K562 (cell line): ENCODE measurements at regions not wholly inside any gene's neighbourhood (a gene's known extent, or its start where the extent isn't known, plus 50 kb on each side); places are given as distances from the start of the nearest gene placed in this dataset.

Experiments
- ATAC-seq: fragments of 200-7000 bp; cut with Tn5 transposase; 3 replicates; pipeline ENCODE4 v1.9.1; 2020; ENCODE audit warnings: moderate library complexity
- BruUV-seq: library from RNA; stranded (reverse); fragments of 400-500 nt; replicated peaks from 2 replicates; lab custom pipeline; 2021; lab: Mats Ljungman, UMichigan
- CTCF ChIA-PET: fragments of 300-600 bp; formaldehyde crosslinking; extraction: SDS; loops from one replicate; lab custom pipeline; 2021; ENCODE audit warnings: low intra/inter-chr PET ratio; lab: Yijun Ruan, JAX
- POLR2A ChIA-PET: fragments of 300-600, 350-650 bp; sonication (Branson Sonifier 250); formaldehyde crosslinking; extraction: SDS; loops from one replicate; lab custom pipeline; 2021; ENCODE audit warnings: antibody characterized with exemption, inconsistent platforms; lab: Yijun Ruan, JAX
- DNase-seq, 4 experiments: peaks; one replicate each; pipeline versions ENCODE4 v3.0.0 to v3.0.0-alpha.2; 2011 to 2018; ENCODE audit warnings: low spot score in 3 of 4, mixed read lengths in 3 of 4; ENCODE audit errors: extremely low read depth in 1 of 4
- FAIRE-seq: peaks from 2 replicates; lab custom pipeline; 2011; peaks lifted over from hg19 to GRCh38; lab: Jason Lieb, UNC
- H2AFZ ChIP-seq: 2 replicates; pipeline ENCODE4 v1.6.0; 2011; ENCODE audit warnings: low read depth, low read length, control low read depth, inconsistent platforms
- H3K27ac ChIP-seq: fragments of 200-600 bp; 3 replicates; pipeline ENCODE4 v1.8.0; 2011; ENCODE audit warnings: low read depth, mild to moderate bottlenecking, control low read depth, inconsistent platforms, low read length, moderate library complexity, mixed read lengths; ENCODE audit errors: extremely low read depth
- H3K27me3 ChIP-seq, 2 experiments: fragments of 300-600 bp in 1 of 2; 2 replicates in 1 of 2; 3 replicates in 1 of 2; pipeline versions ENCODE4 v1.6.0 to v1.8.0; 2011; ENCODE audit warnings: inconsistent platforms in 2 of 2, low read length in 2 of 2, mild to moderate bottlenecking in 1 of 2, mixed read lengths in 1 of 2, moderate library complexity in 1 of 2; ENCODE audit not compliant: control insufficient read depth in 2 of 2, insufficient read depth in 2 of 2
- H3K36me3 ChIP-seq: fragments of 300-600 bp; 3 replicates; pipeline ENCODE4 v1.8.0; 2011; ENCODE audit warnings: mild to moderate bottlenecking, low read length, inconsistent platforms; ENCODE audit not compliant: control insufficient read depth, insufficient read depth
- H3K4me1 ChIP-seq, 2 experiments: fragments of 200-600 bp in 1 of 2; replicated peaks in 1 of 2; 2 replicates in 1 of 2; 3 replicates in 1 of 2; pipeline versions ENCODE4 v1.5.1 to v1.8.0; 2011; ENCODE audit warnings: inconsistent platforms in 2 of 2, low read length in 2 of 2, mild to moderate bottlenecking in 1 of 2, mixed read lengths in 1 of 2, moderate library complexity in 1 of 2; ENCODE audit not compliant: control insufficient read depth in 2 of 2, insufficient read depth in 2 of 2
- H3K4me2 ChIP-seq: 2 replicates; pipeline ENCODE4 v1.6.1; 2011; ENCODE audit warnings: low read length, control low read depth, inconsistent platforms, mixed read lengths; ENCODE audit not compliant: insufficient read depth
- H3K4me3 ChIP-seq: fragments of 200-600 bp; sonication (generic), shearing (Covaris generic); 2 replicates; pipeline ENCODE4 v1.5.1; 2016; ENCODE audit warnings: control low read depth, inconsistent platforms
- H3K79me2 ChIP-seq: fragments of 200-600 bp; 3 replicates; pipeline ENCODE4 v1.8.0; 2011; ENCODE audit warnings: low read length, inconsistent platforms; ENCODE audit not compliant: control insufficient read depth, insufficient read depth
- H3K9ac ChIP-seq, 2 experiments: 2 replicates each; pipeline versions ENCODE4 v1.6.0 to v1.6.1; 2011; ENCODE audit warnings: low read depth in 2 of 2, low read length in 2 of 2, control low read depth in 1 of 2, inconsistent platforms in 1 of 2, mild to moderate bottlenecking in 1 of 2, mixed read lengths in 1 of 2; ENCODE audit not compliant: insufficient read depth in 1 of 2
- H3K9me1 ChIP-seq: one replicate; pipeline ENCODE4 v1.6.0; 2011; ENCODE audit warnings: inconsistent platforms, mild to moderate bottlenecking, low read length, moderate library complexity; ENCODE audit not compliant: control insufficient read depth, insufficient read depth
- H3K9me3 ChIP-seq: replicated peaks from 2 replicates; pipeline ENCODE4 v1.5.1; 2011; ENCODE audit warnings: low read depth, low read length, inconsistent platforms; ENCODE audit not compliant: control insufficient read depth, insufficient read depth
- H4K20me1 ChIP-seq: replicated peaks from 2 replicates; pipeline ENCODE4 v1.6.1; 2011; ENCODE audit warnings: low read length, inconsistent platforms, mixed read lengths; ENCODE audit not compliant: control insufficient read depth, insufficient read depth
- THAP7 ChIP-seq: fragments of 250-450 bp; sonication (Bioruptor Pico); IDR thresholded peaks from 2 replicates; pipeline ENCODE4 v1.5.0; 2021
- ZBTB49 ChIP-seq: sonication (generic); formaldehyde crosslinking; IDR thresholded peaks from 2 replicates; pipeline ENCODE4 v1.8.0; 2022; ENCODE audit warnings: missing genetic modification reagents, mild to moderate bottlenecking, borderline replicate concordance
- WGBS: fragments of 100-300 bp; shearing (Covaris generic); methylation state at CpG from one replicate; pipeline ENCODE4 v1.1.6; 2016; ENCODE audit warnings: low coverage, mixed read lengths; ENCODE audit not compliant: insufficient coverage; ENCODE audit errors: missing lambda C conversion rate; 5-methylcytosine and 5-hydroxymethylcytosine counted together
- in situ Hi-C: fragments of 300-500 bp; cut with MboI; formaldehyde crosslinking; loops from 4 replicates; pipeline ENCODE4 v1.15.0; 2018; ENCODE audit warnings: inconsistent platforms, mixed read lengths
- intact Hi-C: fragments of 100-400 bp; cut with micrococcal nuclease; formaldehyde crosslinking; loops from 2 replicates; pipeline ENCODE4 v1.14.2; 2022

- no peaks in the 10 kb centered on the region for H3K36me3 ChIP-seq
- no peak overlapping the region for H2AFZ ChIP-seq
- no peaks in the 10 kb centered on the region for H3K27me3 ChIP-seq
- H3K9me1 ChIP-seq: no peaks in the 10 kb centered on the region
- H4K20me1 ChIP-seq: no peaks in the 10 kb centered on the region
- H3K4me3 ChIP-seq: no peak overlapping the region
- BruUV-seq: no TSS peak
- ChIA-PET POLR2A (no interaction called here), CTCF (no interaction called here)
- WGBS: 0% methylated on average over 2 of the region's 2 CpGs
- in situ Hi-C loops: no loop called here
- no peak overlapping the region for H3K9ac ChIP-seq
- no peak overlapping the region for H3K27ac ChIP-seq
- no peaks in the 10 kb centered on the region for H3K79me2 ChIP-seq
- intact Hi-C loops: no loop called here
- FAIRE-seq: no peak
- H3K9me3 ChIP-seq: no peaks in the 10 kb centered on the region
- ATAC-seq: no peak
- TF ChIP-seq THAP7 (CRISPR knock-in tag) (no peak), ZBTB49 (CRISPR knock-in tag) (no peak)
- H3K4me1 ChIP-seq: no peaks in the 10 kb centered on the region
- no peak overlapping the region for H3K4me2 ChIP-seq
- no peak for DNase-seq
Measured at GRCh38 chr3:18134386-18135059, 290.6 kb downstream of the SATB1 start.
